Cardiac muscle cell (in vitro differentiated cells and primary cell): ENCODE measurements at regions not wholly inside any gene's neighbourhood (a gene's known extent, or its start where the extent isn't known, plus 50 kb on each side); places are given as distances from the start of the nearest gene placed in this dataset.

ENCODE experiments used
- DNase-seq, 2 donors: peaks; one replicate each; pipeline versions ENCODE4 v3.0.0 to v3.0.0-alpha.2; 2010 to 2017; ENCODE audit warnings: low read depth in 1 of 2, low spot score in 1 of 2
- H3K27ac ChIP-seq: fragments of 200-600 bp; sonication (generic); 2 replicates; pipeline ENCODE4 v1.5.1; 2016
- H3K27me3 ChIP-seq: fragments of 200-600 bp; sonication (generic); 2 replicates; pipeline ENCODE4 v1.6.0; 2016; ENCODE audit warnings: control low read depth
- H3K36me3 ChIP-seq: fragments of 200-600 bp; sonication (generic); 2 replicates; pipeline ENCODE4 v1.5.1; 2016; ENCODE audit warnings: control low read depth
- H3K4me1 ChIP-seq: fragments of 200-600 bp; sonication (generic); 2 replicates; pipeline ENCODE4 v1.8.1; 2017; ENCODE audit warnings: low read depth, mild to moderate bottlenecking, mixed run types
- H3K4me3 ChIP-seq: fragments of 200-600 bp; sonication (generic); 2 replicates; pipeline ENCODE4 v1.5.1; 2016; ENCODE audit warnings: mild to moderate bottlenecking
- H3K9me3 ChIP-seq: fragments of 200-600 bp; sonication (generic); 2 replicates; pipeline ENCODE4 v1.5.1; 2017; ENCODE audit warnings: low read depth, mild to moderate bottlenecking, control low read depth
- CTCF ChIP-seq: IDR thresholded peaks from 2 replicates; pipeline ENCODE4 v1.5.1; 2012; ENCODE audit warnings: low read depth, mild to moderate bottlenecking, low read length

GRCh38 chr10:44696496-44696895, 214.6 kb upstream of the TMEM72 start:
- H3K36me3 ChIP-seq: no peaks in the 10 kb centered on the region
- no peak overlapping the region for H3K4me3 ChIP-seq
- H3K27me3 ChIP-seq: no peaks in the 10 kb centered on the region
- H3K27ac ChIP-seq: no peak overlapping the region
- peak in 1 of 2 donors; percentile 29 for DNase-seq
- TF ChIP-seq CTCF: no peak
- no peaks in the 10 kb centered on the region for H3K4me1 ChIP-seq
- H3K9me3 ChIP-seq: no peaks in the 10 kb centered on the region

GRCh38 chr10:44697116-44697515, 214.0 kb upstream of the TMEM72 start:
- H3K36me3 ChIP-seq: no peaks in the 10 kb centered on the region
- no peak for TF ChIP-seq CTCF
- no peak for DNase-seq
- no peaks in the 10 kb centered on the region for H3K27me3 ChIP-seq
- no peak overlapping the region for H3K27ac ChIP-seq
- no peaks in the 10 kb centered on the region for H3K4me1 ChIP-seq
- no peak overlapping the region for H3K4me3 ChIP-seq
- H3K9me3 ChIP-seq: no peaks in the 10 kb centered on the region

- no peaks in the 10 kb centered on the region for H3K9me3 ChIP-seq
- H3K27me3 ChIP-seq: no peaks in the 10 kb centered on the region
- no peak for TF ChIP-seq CTCF
- H3K4me1 ChIP-seq: no peaks in the 10 kb centered on the region
- DNase-seq: no peak
- no peak overlapping the region for H3K4me3 ChIP-seq
- H3K36me3 ChIP-seq: no peaks in the 10 kb centered on the region
- H3K27ac ChIP-seq: no peak overlapping the region
These were observed 208.6 kb upstream of the TMEM72 start for GRCh38 chr10:44702531-44702930.

GRCh38 chr10:44703241-44704155, 207.6 kb upstream of the TMEM72 start:
- no peak overlapping the region for H3K27ac ChIP-seq
- no peak for TF ChIP-seq CTCF
- no peaks in the 10 kb centered on the region for H3K36me3 ChIP-seq
- no peak overlapping the region for H3K4me3 ChIP-seq
- peak in 1 of 2 donors; percentile 81 for DNase-seq
- H3K9me3 ChIP-seq: no peaks in the 10 kb centered on the region
- no peaks in the 10 kb centered on the region for H3K4me1 ChIP-seq
- no peaks in the 10 kb centered on the region for H3K27me3 ChIP-seq

- no peak for DNase-seq
- no peak overlapping the region for H3K4me3 ChIP-seq
- H3K27me3 ChIP-seq: no peaks in the 10 kb centered on the region
- no peaks in the 10 kb centered on the region for H3K9me3 ChIP-seq
- H3K27ac ChIP-seq: no peak overlapping the region
- no peaks in the 10 kb centered on the region for H3K36me3 ChIP-seq
- TF ChIP-seq CTCF: no peak
- no peaks in the 10 kb centered on the region for H3K4me1 ChIP-seq
These were observed 206.5 kb upstream of the TMEM72 start for GRCh38 chr10:44704616-44705015.
